ENCODE measurements at regions not wholly inside any gene's neighbourhood (a gene's known extent, or its start where the extent isn't known, plus 50 kb on each side); places are given as distances from the start of the nearest gene placed in this dataset.

DNA sequence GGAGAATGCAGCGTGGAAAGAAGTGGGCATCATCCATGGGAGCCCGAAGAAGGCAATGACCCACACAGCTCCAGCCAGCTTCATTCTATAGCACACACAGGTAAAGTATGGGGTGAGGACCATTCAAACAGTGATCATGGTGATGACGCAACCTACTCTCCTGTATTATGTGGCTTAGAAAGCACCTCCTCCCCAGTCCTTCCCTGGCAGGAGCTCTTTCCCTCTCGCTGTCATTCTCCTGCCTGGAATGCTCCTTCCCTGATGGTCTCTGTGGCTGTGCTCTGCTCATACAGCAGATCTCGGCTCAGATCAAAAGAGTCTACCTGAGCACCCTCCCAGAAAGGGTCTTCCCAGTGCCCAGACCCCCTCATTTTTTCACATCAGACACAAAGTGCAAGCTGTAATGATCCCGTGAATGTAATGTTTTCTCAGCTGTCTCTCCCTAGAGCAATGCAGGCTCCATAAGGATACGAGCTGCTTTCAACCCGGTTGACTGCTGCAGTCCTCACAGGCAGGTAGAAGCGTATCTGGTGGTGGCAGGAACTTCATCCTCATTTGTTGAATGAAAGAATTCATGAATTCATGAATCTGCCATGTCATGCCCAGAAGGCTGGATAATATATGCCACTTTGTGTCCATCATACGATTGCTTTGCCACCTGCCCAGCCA, 248.8 kb downstream of the HS3ST3A1 start:
- TF ChIP-seq, protein P1, sequence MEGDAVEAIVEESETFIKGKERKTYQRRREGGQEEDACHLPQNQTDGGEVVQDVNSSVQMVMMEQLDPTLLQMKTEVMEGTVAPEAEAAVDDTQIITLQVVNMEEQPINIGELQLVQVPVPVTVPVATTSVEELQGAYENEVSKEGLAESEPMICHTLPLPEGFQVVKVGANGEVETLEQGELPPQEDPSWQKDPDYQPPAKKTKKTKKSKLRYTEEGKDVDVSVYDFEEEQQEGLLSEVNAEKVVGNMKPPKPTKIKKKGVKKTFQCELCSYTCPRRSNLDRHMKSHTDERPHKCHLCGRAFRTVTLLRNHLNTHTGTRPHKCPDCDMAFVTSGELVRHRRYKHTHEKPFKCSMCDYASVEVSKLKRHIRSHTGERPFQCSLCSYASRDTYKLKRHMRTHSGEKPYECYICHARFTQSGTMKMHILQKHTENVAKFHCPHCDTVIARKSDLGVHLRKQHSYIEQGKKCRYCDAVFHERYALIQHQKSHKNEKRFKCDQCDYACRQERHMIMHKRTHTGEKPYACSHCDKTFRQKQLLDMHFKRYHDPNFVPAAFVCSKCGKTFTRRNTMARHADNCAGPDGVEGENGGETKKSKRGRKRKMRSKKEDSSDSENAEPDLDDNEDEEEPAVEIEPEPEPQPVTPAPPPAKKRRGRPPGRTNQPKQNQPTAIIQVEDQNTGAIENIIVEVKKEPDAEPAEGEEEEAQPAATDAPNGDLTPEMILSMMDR (IDR thresholded peaks at IDR 0.05; ENCODE audit: insufficient read depth, low read length) = no peak
- no peak for DNase-seq (ENCODE audit: low read depth)
- no peak overlapping the region for H3K4me3 ChIP-seq (ENCODE audit: low read depth, low read length)

DNA sequence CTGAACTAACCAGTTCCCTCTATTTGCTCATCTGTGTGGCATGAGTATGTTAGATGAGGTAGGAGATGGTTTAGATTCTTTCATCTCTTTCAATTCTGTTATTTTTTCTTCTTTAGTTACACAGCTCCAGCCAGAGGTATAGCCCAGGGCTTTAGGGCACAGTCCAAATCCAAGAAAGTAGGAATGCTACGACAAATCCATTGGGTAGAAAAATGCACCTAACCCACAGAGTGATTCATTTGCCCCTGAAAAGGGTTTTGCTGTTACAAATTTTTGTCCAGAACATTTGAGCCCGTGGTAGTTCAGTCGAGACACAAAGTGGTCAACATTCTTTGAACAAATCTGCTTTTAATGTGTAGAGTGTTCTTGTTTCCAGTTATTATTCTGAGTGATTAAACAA, 250.7 kb downstream of the HS3ST3A1 start:
- no peak overlapping the region for H3K4me3 ChIP-seq (ENCODE audit: low read depth, low read length)
- peak; percentile 54 for DNase-seq (ENCODE audit: low read depth)
- TF ChIP-seq, protein P1 (IDR thresholded peaks at IDR 0.05; ENCODE audit: insufficient read depth, low read length) = no peak

DNA sequence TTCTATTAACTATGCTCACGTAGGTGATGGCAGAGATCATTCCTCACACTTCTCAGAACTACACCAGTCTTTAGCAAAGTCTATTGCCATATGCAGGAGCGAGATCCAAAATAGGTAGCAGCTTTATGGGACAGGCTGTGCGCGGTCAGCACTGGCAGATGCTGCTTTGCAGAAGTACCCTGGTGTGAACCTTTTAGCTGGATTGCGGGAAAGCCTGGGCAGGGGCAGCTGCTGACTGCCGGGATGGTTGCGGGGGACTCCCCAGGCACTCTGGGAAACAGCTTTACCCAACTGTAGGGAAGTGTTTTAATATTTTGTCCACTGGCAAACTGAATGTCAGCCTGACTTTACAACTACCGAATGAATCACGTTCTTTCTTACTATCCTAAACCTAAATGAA, 251.3 kb downstream of the HS3ST3A1 start:
- H3K4me3 ChIP-seq (ENCODE audit: low read depth, low read length) = no peak overlapping the region
- DNase-seq (ENCODE audit: low read depth) = no peak
- TF ChIP-seq, protein P1 (IDR thresholded peaks at IDR 0.05; ENCODE audit: insufficient read depth, low read length) = no peak

DNA sequence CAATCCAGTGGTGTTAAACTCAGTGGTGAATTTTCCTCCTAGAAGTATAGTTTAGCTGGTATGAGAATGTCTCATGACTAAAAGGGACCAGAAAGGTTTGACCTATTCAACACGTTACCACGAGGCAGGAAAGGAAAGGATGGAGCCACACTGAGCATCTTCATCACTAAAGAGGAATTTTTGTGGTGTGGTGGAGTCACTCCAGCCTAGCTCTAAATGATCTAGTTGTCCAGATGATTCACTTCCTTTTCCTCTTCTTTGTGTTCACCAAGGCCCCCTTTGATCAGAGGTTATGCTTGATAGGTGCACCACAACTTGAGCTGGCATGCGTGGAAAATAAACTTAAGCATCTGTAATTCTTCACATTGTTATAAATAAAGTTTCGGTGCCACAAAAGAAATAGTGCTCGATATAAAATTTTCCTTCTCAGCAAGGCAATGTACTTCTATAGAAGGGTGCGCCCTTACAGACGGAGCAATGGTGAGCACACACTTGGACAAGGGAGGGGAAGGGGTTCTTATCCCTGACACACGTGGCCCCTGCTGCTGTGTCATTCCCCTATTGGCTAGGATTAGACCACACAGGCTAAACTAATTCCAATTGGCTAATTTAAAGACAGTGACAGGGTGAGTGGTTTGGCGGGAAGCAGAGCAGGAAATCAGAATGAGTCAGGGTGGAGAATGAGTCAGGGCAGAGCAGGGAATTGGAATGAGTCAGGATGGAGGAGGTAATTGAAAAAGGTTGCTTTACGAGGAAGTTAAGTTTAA, 254.6 kb downstream of the HS3ST3A1 start:
- TF ChIP-seq, protein P1 (IDR thresholded peaks at IDR 0.05; ENCODE audit: insufficient read depth, low read length) = no peak
- DNase-seq (ENCODE audit: low read depth) = peak; percentile 88
- no peak overlapping the region for H3K4me3 ChIP-seq (ENCODE audit: low read depth, low read length)

DNA sequence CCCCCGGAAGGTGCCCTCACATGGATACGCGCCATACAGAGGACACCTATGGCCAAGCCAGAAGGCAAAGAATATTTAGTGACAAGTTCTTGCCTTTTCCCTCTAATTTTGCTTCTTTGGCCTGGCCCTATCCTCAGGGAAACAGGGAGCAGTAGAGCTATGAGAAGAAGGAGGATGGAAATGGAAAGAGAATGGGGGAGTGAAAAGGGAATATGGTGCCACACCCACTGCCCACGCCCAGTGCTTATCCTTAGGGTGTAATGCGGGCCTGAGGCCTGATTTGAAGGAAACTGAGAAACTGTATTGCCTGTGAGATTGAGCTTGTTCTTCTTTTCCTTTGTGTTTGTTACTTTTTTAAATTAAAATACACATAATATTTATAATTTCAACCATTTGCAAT, 255.1 kb downstream of the HS3ST3A1 start:
- H3K4me3 ChIP-seq (ENCODE audit: low read depth, low read length) = no peak overlapping the region
- no peak for DNase-seq (ENCODE audit: low read depth)
- TF ChIP-seq, protein P1 (IDR thresholded peaks at IDR 0.05; ENCODE audit: insufficient read depth, low read length) = no peak

DNA sequence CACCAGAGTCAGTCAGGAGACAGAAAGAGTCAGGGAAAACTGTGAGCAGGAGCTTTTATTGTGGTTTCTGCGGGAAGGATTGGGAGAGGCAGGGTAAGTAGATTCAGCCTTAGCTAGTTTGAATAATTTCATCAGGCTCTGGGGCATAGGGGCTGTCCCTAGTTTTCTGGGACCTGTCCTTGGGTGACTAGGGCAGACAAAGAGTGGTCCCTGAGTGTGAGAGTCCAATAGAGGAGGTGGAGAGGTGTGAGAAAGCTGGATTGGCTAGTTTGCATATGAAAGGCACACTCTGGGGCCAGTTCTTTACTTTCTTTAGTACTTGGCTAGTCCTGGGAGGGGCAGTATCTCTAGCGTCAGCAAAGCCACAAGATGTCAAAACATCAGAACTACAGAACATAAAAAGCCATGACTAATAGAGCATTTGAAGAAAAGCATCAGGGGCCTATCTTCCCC, 255.6 kb downstream of the HS3ST3A1 start:
- peak; percentile 80 for DNase-seq (ENCODE audit: low read depth)
- TF ChIP-seq, protein P1 (IDR thresholded peaks at IDR 0.05; ENCODE audit: insufficient read depth, low read length) = no peak
- H3K4me3 ChIP-seq (ENCODE audit: low read depth, low read length) = no peak overlapping the region
